ENCODE measurements at regions not wholly inside any gene's neighbourhood (a gene's known extent, or its start where the extent isn't known, plus 50 kb on each side); places are given as distances from the start of the nearest gene placed in this dataset.
A peak's percentile ranks its signal among the peaks of the same experiment; 100 is the strongest.

- no peak for DNase-seq (ENCODE audit: low read depth)
Observed at GRCh38 chr5:54743581-54743980, 226.0 kb downstream of the SNX18 start.

DNA sequence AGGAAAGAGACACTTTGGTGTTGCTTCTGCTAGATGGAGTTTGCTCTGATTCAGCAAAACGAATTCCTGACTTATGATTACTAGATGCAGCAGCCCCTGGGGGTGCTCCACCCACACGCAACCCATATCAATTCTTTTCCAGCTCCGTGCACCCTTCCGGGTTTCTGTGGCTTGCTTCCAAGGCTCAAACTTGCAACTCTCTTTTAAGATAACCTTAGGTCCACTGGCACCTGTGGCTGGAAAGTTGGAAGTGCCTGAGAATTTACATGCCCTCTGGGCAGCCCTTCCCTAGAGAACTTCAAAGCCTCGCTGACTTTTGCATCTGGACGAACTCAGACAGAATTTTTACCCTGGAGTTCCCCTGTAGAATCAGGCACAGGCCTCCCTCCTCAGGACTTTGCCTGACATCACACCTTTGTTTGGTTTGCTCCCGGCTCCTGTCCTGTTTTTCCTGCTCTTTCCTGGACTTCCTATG is 224.9 kb downstream of the SNX18 start:
- peak; percentile 36 for DNase-seq (ENCODE audit: low read depth)

DNA sequence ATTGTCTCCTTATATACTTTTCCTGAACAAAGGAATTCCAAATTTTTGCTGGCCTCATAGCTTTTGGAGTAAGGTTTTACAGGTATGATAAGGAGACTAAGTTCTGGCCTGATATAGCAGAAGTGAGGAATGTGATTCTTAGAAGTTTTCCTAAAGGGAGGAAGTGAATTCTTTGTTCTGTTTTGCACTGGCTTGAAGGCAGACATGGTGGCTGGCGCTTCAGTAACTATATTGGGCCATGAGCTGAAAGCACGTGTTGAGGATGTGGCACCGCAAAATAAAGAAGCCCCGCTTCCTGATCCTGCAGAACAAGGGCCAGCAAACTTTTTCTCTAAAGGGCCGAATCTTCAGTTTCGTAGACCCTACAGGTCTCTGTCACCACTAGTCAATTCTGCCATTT is 224.2 kb downstream of the SNX18 start:
- no peak for DNase-seq (ENCODE audit: low read depth)

- no peak for DNase-seq (ENCODE audit: low read depth)
Observed at GRCh38 chr5:54740141-54740540, 222.6 kb downstream of the SNX18 start.

GRCh38 chr5:54739371-54739770 is 221.8 kb downstream of the SNX18 start:
- DNase-seq (ENCODE audit: low read depth) = no peak

DNA sequence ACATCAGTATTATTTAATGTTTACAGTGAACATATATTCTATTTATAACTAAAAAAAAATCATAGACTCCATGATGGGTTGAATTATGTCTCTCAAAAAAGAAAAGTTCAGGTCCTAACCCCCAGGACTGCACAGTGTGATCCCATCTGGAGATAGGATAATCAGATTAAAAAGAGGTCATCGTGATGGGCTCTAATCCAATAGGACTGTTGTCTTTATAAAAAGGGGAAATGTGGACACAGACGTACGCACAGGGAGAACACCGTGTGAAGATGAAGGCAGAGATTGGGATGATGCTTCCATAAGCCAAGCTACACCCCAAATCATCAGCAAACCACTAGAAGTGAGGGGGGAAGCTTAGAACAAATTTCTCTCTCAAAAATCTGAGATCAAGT is 221.4 kb downstream of the SNX18 start:
- DNase-seq (ENCODE audit: low read depth) = no peak

DNA sequence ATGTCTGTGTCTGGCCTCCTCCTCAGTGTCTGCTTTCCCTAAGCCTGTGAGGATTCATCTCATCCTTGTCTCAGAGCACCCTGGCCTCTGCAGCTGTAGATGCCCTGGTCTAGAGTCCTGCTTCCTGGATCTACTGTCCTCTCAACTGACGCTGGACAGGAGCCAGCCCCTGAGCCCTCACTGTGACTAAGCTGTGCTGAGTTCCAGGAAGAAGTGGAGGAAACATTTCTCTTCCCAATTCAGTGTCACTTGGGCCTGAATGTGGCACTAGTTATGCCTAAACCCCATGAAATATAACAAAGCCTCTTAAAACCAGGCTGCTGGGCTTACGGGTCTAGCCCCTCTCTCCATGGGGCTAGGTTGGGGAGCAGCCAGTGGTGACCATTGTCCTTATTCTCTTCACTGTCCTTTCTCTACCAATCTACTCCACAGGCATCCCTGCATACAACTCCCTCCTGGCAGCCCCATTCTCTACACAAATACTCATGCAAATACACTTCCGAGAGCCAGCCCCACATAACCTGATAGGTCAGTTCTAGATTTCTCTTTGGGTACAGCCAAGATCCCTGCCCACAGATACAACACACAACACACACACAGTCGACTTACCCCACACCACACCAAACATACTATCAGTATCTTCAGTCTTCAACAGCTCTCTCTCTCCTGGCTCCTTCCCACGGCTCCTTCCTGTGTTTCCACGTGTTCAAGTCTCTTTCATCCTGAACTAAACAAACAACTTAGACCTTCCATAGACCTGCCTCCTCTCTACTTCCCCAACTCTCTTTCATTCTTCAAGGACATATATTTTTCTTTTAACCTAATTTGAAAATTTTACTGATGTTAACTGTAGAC is 220.8 kb downstream of the SNX18 start:
- DNase-seq (ENCODE audit: low read depth) = peak; percentile 57

GRCh38 chr5:54736003-54736797 is 218.6 kb downstream of the SNX18 start:
- DNase-seq (ENCODE audit: low read depth) = no peak

- peak; percentile 64 for DNase-seq (ENCODE audit: low read depth)
Observed at GRCh38 chr5:54733101-54733500, 215.5 kb downstream of the SNX18 start.

DNA sequence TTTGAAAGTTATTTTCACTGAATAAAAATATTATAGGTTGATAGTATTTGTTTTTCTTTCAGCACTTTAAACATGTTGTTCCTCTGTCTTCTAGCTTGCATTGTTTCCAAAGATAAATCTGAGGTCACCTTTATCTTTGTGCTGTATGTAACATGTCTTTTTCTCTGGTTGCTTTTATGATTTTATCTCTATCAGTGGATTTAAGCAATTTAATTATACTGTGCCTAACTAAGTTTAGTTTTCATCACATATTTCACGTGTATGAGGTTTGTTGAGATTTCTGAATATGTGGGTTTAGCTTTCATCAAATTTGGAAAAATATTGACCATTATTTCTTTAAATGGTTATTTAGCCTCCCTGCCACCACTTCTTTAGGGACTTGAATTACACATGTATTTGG is 214.5 kb downstream of the SNX18 start:
- no peak for DNase-seq (ENCODE audit: low read depth)

GRCh38 chr5:54728588-54728915 is 211.0 kb downstream of the SNX18 start:
- no peak for DNase-seq (ENCODE audit: low read depth)

- DNase-seq (ENCODE audit: low read depth) = no peak
Observed at GRCh38 chr5:54727874-54728587, 210.5 kb downstream of the SNX18 start.

- DNase-seq (ENCODE audit: low read depth) = no peak
Observed at GRCh38 chr5:54725391-54726280, 208.1 kb downstream of the SNX18 start.

DNA sequence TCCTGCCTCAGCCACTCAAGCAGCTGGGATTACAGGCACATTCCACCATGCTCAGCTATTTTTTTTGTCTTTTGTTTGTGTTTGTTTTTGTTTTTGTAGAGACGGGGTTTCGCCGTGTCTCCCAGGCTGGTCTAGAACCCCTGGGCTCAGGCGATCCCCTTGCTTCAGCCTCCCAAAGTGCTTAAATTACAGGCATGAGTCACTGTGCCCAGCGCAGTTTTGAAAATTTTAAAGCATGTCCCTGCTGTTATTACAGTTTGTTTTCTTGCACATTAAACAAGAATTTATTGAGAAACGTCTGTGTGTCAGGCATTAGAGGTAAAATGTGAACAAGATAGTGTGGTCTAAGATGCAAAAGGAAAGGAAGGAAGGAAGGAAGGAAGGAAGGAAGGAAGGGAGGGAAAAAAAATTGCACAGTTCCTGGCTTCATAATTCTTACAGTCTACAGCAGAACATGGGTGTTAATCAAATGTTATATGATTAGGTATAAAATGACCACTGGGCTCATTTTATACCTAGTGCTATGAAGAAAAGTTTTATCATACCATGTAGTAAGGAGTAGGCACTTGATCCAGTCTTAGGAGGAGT is 205.4 kb downstream of the SNX18 start:
- DNase-seq (ENCODE audit: low read depth) = peak; percentile 86

DNA sequence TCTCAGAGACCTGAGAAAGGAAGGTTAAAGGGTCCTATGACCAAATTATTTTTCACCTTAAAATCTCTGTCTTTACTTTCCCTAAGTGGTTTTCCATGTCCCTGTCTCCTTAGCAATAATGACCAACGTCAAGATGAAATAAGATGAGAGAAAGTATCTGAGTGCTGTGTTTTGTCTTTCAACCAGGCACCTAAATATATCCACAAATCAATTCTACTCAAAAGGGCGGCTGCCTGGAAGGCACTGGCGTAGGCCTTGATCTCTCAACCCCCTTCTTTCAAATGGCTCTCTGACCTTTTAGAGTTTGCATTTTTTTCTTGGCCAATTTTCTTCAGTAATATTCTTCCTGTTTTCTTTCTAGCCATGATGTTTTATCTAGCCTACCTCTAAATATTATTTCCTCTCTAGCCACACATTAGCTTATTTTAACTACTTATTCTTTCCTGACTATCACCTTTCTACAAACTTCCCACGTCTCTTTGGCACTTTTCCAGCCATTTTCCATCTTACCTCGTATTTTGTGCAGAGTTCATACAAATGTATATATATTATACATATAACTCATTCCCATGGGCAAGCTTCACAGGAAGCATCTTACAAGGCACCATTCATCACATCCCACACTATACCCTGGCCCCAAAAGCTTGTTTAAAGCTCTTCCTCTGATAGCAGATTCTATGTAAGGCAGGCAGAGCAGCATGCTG is 204.5 kb downstream of the SNX18 start:
- no peak for DNase-seq (ENCODE audit: low read depth)

- no peak for DNase-seq (ENCODE audit: low read depth)
Observed at GRCh38 chr5:54721116-54721515, 203.6 kb downstream of the SNX18 start.

DNA sequence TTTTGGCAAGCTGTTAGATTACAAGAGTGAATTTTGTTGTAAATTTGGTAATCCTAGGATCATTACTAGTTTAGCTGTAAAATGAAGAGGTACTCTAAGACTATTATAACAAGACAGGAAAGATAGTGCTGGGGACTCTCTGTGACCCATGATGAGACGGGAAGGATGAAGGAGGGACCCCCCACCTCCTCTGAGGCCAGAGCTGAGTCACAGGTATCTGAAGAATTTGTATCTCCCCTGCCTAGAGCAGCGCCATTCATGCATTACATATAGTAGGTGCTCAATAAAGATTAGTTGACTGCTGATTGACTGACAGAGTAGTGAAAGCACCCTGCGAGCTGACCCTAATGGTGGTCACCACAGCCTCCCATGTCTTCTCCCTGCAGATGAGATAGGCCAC is 202.8 kb downstream of the SNX18 start:
- DNase-seq (ENCODE audit: low read depth) = no peak

GRCh38 chr5:54719384-54720283 is 202.1 kb downstream of the SNX18 start:
- peak; percentile 63 for DNase-seq (ENCODE audit: low read depth)

- no peak for DNase-seq (ENCODE audit: low read depth)
Observed at GRCh38 chr5:54718656-54719055, 201.1 kb downstream of the SNX18 start.

- no peak for DNase-seq (ENCODE audit: low read depth)
Observed at GRCh38 chr5:54717870-54718269, 200.3 kb downstream of the SNX18 start.
